GM12891 (cell line): ENCODE measurements at regions not wholly inside any gene's neighbourhood (a gene's known extent, or its start where the extent isn't known, plus 50 kb on each side); places are given as distances from the start of the nearest gene placed in this dataset.

Experiments
- POLR2A ChIP-seq: IDR thresholded peaks from 2 replicates; pipeline ENCODE4 v1.6.1; 2011; ENCODE audit warnings: low read depth, low read length, control low read depth
- POLR2AphosphoS5 ChIP-seq: IDR thresholded peaks from 2 replicates; pipeline ENCODE4 v1.6.1; 2011; ENCODE audit warnings: low read depth, low read length, control low read depth

GRCh38 chr6:156053626-156054025 is 598.0 kb upstream of the NOX3 start:
- TF ChIP-seq POLR2A (no peak), POLR2AphosphoS5 (no peak)
